DOHH2 (cell line): ENCODE measurements at regions not wholly inside any gene's neighbourhood (a gene's known extent, or its start where the extent isn't known, plus 50 kb on each side); places are given as distances from the start of the nearest gene placed in this dataset.

ENCODE experiments used
- H3F3A ChIP-seq: fragments of 200-600 bp; sonication (generic), shearing (Covaris generic); 2 replicates; pipeline ENCODE4 v1.6.0; 2016; ENCODE audit warnings: antibody characterized with exemption, mild to moderate bottlenecking; ENCODE audit not compliant: control insufficient read depth, insufficient read depth
- H3K27ac ChIP-seq: fragments of 200-600 bp; sonication (generic); 2 replicates; pipeline ENCODE4 v1.5.1; 2014; ENCODE audit warnings: low read depth, mild to moderate bottlenecking, low read length, moderate library complexity
- H3K27me3 ChIP-seq: fragments of 200-600 bp; sonication (generic); 2 replicates; pipeline ENCODE4 v1.6.1; 2014; ENCODE audit warnings: mild to moderate bottlenecking, low read length, mixed read lengths; ENCODE audit not compliant: control insufficient read depth
- H3K36me3 ChIP-seq: fragments of 200-600 bp; sonication (generic); 2 replicates; pipeline ENCODE4 v1.6.1; 2014; ENCODE audit warnings: mild to moderate bottlenecking, low read length, moderate library complexity, mixed read lengths; ENCODE audit not compliant: control insufficient read depth
- H3K4me1 ChIP-seq: fragments of 200-600 bp; sonication (generic); 2 replicates; pipeline ENCODE4 v1.6.1; 2014; ENCODE audit warnings: mild to moderate bottlenecking, low read length, mixed read lengths; ENCODE audit not compliant: control insufficient read depth
- H3K4me2 ChIP-seq: fragments of 200-600 bp; sonication (generic); 2 replicates; pipeline ENCODE4 v1.6.0; 2014; ENCODE audit warnings: mild to moderate bottlenecking, low read length, moderate library complexity
- H3K4me3 ChIP-seq: fragments of 200-600 bp; sonication (generic); 2 replicates; pipeline ENCODE4 v1.5.1; 2014; ENCODE audit warnings: mild to moderate bottlenecking, low read length, mixed read lengths
- H3K79me2 ChIP-seq: fragments of 200-600 bp; sonication (generic); 2 replicates; pipeline ENCODE4 v1.6.1; 2014; ENCODE audit warnings: mild to moderate bottlenecking, low read length, mixed read lengths; ENCODE audit not compliant: control insufficient read depth
- H3K9me2 ChIP-seq: fragments of 200-600 bp; sonication (generic); replicated peaks from 2 replicates; pipeline ENCODE4 v1.6.1; 2014; ENCODE audit warnings: mild to moderate bottlenecking, low read length, mixed read lengths; ENCODE audit not compliant: control insufficient read depth
- H3K9me3 ChIP-seq: fragments of 200-600 bp; sonication (generic); 2 replicates; pipeline ENCODE4 v1.6.1; 2014; ENCODE audit warnings: antibody characterized with exemption, low read length, mixed read lengths; ENCODE audit not compliant: control insufficient read depth, insufficient read depth
- H4K20me1 ChIP-seq: fragments of 200-600 bp; sonication (generic); 2 replicates; pipeline ENCODE4 v1.6.0; 2014; ENCODE audit warnings: low read depth, mild to moderate bottlenecking, antibody characterized with exemption, low read length, moderate library complexity; ENCODE audit not compliant: control insufficient read depth, insufficient read depth
- EZH2phosphoT487 ChIP-seq: fragments of 200-600 bp; sonication (generic); IDR thresholded peaks from 2 replicates; pipeline ENCODE4 v1.6.1; 2017; ENCODE audit warnings: borderline replicate concordance, mild to moderate bottlenecking, antibody characterized with exemption, low read length, moderate library complexity, mixed read lengths
- TF ChIP-seq, protein P1 (sequence below): fragments of 200-600 bp; sonication (generic); IDR thresholded peaks from one replicate; pipeline ENCODE4 v1.5.1; 2014; ENCODE audit warnings: antibody characterized with exemption, mild to moderate bottlenecking, low read depth, low read length; ENCODE audit not compliant: poor library complexity, severe bottlenecking

GRCh38 chr5:162668926-162669325 is 601.4 kb downstream of the GABRG2 start:
- TF ChIP-seq, protein P1, sequence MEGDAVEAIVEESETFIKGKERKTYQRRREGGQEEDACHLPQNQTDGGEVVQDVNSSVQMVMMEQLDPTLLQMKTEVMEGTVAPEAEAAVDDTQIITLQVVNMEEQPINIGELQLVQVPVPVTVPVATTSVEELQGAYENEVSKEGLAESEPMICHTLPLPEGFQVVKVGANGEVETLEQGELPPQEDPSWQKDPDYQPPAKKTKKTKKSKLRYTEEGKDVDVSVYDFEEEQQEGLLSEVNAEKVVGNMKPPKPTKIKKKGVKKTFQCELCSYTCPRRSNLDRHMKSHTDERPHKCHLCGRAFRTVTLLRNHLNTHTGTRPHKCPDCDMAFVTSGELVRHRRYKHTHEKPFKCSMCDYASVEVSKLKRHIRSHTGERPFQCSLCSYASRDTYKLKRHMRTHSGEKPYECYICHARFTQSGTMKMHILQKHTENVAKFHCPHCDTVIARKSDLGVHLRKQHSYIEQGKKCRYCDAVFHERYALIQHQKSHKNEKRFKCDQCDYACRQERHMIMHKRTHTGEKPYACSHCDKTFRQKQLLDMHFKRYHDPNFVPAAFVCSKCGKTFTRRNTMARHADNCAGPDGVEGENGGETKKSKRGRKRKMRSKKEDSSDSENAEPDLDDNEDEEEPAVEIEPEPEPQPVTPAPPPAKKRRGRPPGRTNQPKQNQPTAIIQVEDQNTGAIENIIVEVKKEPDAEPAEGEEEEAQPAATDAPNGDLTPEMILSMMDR, result no peak
- TF ChIP-seq EZH2phosphoT487, result no peak
- Histone ChIP-seq H4K20me1 (no peaks in the 10 kb centered on the region), H3K4me2 (no peak overlapping the region), H3F3A (no peaks in the 10 kb centered on the region), H3K4me3 (no peak overlapping the region), H3K79me2 (no peaks in the 10 kb centered on the region), H3K9me3 (no peaks in the 10 kb centered on the region), H3K27me3 (no peaks in the 10 kb centered on the region), H3K27ac (no peak overlapping the region), H3K4me1 (peaks cover 12% of the 10 kb centered on the region), H3K9me2 (no peaks in the 10 kb centered on the region; the same call in 1 of the 2 replicates), H3K36me3 (no peaks in the 10 kb centered on the region)

DNA sequence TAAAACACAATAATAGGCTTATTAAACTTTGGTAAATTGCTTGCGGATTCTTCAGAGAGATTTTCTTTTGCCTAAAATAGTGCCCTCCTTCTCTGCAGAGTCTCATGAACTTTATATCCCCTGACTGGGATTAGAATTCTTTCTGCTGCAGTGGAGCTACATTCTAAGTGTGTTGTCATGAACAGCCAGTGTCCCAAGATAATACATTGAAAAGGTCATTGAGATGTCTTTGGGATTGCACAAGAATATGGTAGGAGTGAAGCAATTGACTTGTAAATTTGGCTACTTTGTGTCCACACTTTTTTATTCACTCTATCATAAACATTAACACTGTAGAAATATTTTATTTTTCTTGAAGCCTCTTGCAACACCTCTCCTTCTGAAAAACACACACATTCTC is 604.5 kb downstream of the GABRG2 start:
- Histone ChIP-seq H3K9me3 (no peaks in the 10 kb centered on the region), H3K27me3 (no peaks in the 10 kb centered on the region), H3K79me2 (no peaks in the 10 kb centered on the region), H3F3A (no peaks in the 10 kb centered on the region), H3K36me3 (no peaks in the 10 kb centered on the region), H4K20me1 (no peaks in the 10 kb centered on the region), H3K9me2 (no peaks in the 10 kb centered on the region; the same call in 1 of the 2 replicates), H3K4me1 (peaks cover 12% of the 10 kb centered on the region), H3K27ac (no peak overlapping the region), H3K4me2 (peak overlapping the region; percentile 37), H3K4me3 (no peak overlapping the region)
- TF ChIP-seq, protein P1, result no peak
- TF ChIP-seq EZH2phosphoT487, result no peak

GRCh38 chr5:162683284-162683683 is 615.7 kb downstream of the GABRG2 start:
- TF ChIP-seq, protein P1, result no peak
- no peak overlapping the region for H3K27ac ChIP-seq
- no peak overlapping the region for H3K4me2 ChIP-seq

DNA sequence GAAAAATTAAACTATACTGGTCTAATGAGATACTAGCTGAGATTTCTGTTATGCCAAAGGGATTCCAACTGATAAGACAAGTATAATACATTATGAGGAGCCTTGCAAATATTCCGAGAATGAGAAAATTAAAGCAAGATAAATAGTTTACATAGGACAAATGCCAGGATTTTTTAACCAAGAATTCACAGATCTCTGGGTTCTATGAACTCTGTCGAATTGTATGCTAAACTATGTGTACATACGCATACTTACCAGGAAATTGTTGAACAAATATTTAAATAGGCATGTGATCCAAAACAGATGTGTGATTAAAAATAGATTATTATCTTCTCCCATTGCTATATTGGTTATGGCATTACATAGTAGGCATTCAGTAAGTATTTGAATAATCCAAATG is 616.6 kb downstream of the GABRG2 start:
- no peak overlapping the region for H3K27ac ChIP-seq
- H3F3A ChIP-seq, result no peaks in the 10 kb centered on the region
- H3K27me3 ChIP-seq, result no peaks in the 10 kb centered on the region
- no peaks in the 10 kb centered on the region for H3K9me2 ChIP-seq
- no peaks in the 10 kb centered on the region for H3K79me2 ChIP-seq
- H3K9me3 ChIP-seq, result no peaks in the 10 kb centered on the region
- TF ChIP-seq EZH2phosphoT487, result no peak
- TF ChIP-seq, protein P1, result no peak
- H3K4me1 ChIP-seq, result no peaks in the 10 kb centered on the region
- no peaks in the 10 kb centered on the region for H4K20me1 ChIP-seq
- no peaks in the 10 kb centered on the region for H3K36me3 ChIP-seq
- H3K4me2 ChIP-seq, result no peak overlapping the region
- H3K4me3 ChIP-seq, result no peak overlapping the region

More at GRCh38 chr5:162683284-162683683, 615.7 kb downstream of the GABRG2 start:
- no peaks in the 10 kb centered on the region for H3K9me2 ChIP-seq
- no peaks in the 10 kb centered on the region for H3K79me2 ChIP-seq
- no peaks in the 10 kb centered on the region for H3K36me3 ChIP-seq
- H4K20me1 ChIP-seq, result no peaks in the 10 kb centered on the region
- no peaks in the 10 kb centered on the region for H3K4me1 ChIP-seq
- H3K9me3 ChIP-seq, result no peaks in the 10 kb centered on the region
- H3K27me3 ChIP-seq, result no peaks in the 10 kb centered on the region
- H3F3A ChIP-seq, result no peaks in the 10 kb centered on the region
- no peak overlapping the region for H3K4me3 ChIP-seq
